HG03460 (cell line): ENCODE measurements at regions not wholly inside any gene's neighbourhood (a gene's known extent, or its start where the extent isn't known, plus 50 kb on each side); places are given as distances from the start of the nearest gene placed in this dataset.
"Not testable (repeated sequence)": the region's sequence is repeated elsewhere in the genome, so short reads cannot be mapped to it uniquely, and the experiment has no call there.

Experiments
- ATAC-seq: cut with Tn5 transposase; IDR thresholded peaks from one replicate; pipeline ENCODE4 v1.9.1; 2021; ENCODE audit not compliant: unreplicated experiment

- not testable (repeated sequence) for ATAC-seq
Observed at GRCh38 chr17:77533697-77534096, 392.9 kb downstream of the SEC14L1 start.

DNA sequence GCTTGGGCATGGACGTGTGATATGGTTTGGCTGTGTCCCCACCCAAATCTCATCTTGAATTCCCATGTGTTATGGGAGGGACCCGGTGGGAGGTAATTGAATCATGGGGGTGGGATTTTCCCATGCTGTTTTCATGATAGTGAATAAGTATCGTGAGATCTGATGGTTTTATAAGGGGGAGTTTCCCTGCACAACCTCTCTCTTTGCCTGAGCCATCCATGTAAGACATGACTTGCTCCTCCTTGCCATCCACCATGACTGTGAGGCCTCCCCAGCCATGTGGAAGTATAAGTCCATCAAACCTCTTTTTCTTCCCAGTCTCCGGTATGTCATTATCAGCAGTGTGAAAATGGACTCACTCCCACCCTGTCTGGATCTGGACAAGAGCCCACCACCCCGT is 393.4 kb downstream of the SEC14L1 start:
- ATAC-seq, result no peak

- ATAC-seq, result no peak
Observed at GRCh38 chr17:77535435-77535834, 394.7 kb downstream of the SEC14L1 start.

GRCh38 chr17:77535892-77536291 is 395.1 kb downstream of the SEC14L1 start:
- no peak for ATAC-seq

DNA sequence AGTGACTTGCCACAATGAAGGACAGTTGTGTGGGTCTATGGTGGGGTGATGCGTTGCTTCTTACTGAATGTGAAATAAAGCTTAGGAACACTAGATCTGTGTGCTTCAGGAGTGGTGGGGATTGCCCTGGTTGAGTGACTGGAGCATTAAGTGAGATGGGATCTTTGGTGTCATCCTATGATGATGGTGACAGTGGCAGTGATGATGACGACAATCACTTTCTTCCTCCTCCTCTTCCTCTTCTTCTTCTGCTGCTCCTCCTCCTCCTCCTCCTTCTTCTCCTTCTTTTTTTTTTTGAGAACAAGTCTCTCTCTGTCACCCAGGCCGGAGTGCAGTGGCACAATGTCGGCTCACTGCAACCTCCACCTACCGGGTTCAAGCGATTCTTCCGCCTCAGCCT is 396.8 kb downstream of the SEC14L1 start:
- ATAC-seq, result no peak

DNA sequence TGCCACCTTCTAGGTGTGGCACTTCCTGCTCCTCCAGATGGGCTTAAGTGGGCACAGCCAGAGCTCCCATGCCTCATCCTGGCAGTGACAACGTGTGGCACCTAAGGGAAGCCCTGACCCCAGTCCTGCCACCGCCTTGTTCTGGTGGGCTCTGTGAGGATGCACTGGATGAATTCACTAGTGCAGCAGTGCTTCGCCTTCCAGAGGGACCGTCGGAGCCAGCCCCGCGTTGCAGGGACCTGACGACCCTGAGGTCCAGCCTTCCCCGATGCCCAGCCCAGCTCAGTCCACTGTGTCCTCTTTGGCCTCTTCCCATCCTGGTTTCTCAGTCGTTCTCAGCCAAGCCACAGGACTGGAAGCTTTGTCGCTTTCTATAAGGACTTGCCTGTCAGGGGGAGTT is 399.8 kb downstream of the SEC14L1 start:
- ATAC-seq, result no peak

DNA sequence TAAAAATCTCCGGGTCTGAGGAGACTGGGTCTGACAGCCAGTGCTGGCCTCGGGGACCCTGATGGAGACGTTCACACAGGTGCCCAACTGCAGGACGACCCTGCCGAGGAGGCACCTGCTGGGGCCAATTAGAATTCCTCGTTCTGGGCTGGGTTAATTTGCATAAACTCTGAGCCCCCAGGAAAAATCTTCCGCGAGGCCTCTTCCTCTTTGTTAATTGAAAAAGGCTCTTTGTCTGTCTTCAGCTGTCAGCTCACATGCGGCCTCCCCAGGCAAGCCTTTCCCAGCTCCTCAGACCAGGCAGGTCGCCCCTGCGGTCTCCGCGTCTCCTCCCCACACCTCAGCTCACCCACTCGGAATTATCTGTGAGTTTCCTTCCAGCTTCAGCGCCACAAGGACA is 400.2 kb downstream of the SEC14L1 start:
- ATAC-seq, result no peak

DNA sequence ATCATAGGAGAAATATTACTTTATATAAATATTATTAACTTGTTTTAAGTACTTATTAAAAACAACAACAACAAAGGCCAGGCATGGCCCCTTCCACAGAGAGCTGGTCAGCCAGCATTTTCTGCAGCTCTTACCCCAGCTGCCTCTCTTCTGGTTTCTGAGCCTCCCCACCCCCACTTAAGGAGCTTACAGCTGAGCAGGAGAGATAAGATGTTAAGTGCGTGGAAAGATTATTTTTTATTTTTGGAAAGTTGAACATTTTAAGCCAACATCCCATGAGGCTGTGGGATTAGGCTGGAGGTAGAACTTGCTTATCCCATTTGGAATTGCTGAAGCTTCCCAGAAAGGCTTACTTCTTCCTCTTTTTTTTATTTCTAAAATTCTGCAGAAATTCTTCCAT is 401.2 kb downstream of the SEC14L1 start:
- ATAC-seq, result no peak

- no peak for ATAC-seq
Observed at GRCh38 chr17:77542551-77543490, 402.1 kb downstream of the SEC14L1 start.

DNA sequence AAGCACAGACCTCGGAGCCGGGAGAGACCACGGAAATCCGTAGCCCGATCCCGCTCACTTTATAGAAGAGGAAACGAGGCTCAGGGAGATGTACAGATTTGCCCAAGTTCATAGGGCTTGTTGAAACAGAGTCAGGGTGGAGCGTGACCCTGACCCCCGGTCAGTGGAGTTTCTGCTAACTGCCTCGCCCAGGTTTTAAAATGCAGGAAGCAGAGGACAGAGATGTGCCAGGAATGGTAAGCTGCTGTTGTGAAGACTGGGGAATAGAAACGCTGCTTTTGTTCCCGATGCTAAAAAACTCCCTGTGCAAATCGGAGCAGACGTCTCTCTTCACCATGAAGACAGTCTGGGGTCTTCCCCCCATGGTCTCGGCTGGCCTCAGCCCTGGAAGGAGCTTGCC is 403.0 kb downstream of the SEC14L1 start:
- ATAC-seq, result no peak

GRCh38 chr17:77544347-77545110 is 403.8 kb downstream of the SEC14L1 start:
- ATAC-seq, result no peak

DNA sequence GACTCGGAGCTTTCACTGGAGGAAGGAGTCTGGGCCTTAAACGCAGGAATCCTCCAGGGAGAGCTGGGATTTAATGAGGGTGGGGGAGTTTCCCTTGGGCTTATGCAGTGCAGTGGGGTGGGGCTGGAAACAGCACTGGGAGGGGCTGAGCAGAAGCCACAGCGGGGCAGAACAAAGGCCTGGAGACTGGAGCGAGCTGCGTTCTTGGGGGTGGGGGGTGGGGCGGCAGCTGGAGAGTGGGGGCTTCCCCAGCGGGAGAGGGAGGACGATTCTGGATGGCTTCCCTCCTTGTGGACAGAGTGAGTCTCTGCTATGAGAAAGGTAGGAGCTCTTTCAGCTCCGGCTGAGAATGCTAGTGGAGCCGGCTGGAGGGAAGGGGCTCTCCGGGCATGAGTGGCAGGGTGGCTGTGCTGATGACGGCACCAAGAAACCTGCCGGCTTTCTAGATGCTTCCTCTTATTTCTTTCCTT is 406.0 kb downstream of the SEC14L1 start:
- ATAC-seq, result no peak

DNA sequence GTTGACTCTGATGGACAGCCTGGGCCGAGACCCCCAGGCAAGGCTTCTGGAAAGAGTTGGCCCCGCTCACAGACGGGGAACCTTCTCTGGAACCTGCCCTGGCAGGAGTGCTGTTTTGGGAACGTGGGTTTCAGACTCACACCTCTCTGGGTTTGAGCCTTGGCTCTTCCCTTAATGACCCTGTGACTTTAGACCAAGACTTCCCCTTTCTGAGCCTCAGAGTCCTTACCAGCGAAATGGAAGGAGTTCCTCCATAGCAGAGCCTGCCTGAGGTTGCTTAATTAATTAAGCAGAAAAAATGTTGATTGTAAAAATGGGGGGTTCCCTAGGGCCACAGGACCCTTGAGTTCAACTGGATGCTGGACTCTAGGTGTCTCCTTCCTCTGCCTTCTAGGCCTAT is 408.2 kb downstream of the SEC14L1 start:
- no peak for ATAC-seq

- ATAC-seq, result no peak
Observed at GRCh38 chr17:77549726-77550366, 408.7 kb upstream of the TNRC6C start.

DNA sequence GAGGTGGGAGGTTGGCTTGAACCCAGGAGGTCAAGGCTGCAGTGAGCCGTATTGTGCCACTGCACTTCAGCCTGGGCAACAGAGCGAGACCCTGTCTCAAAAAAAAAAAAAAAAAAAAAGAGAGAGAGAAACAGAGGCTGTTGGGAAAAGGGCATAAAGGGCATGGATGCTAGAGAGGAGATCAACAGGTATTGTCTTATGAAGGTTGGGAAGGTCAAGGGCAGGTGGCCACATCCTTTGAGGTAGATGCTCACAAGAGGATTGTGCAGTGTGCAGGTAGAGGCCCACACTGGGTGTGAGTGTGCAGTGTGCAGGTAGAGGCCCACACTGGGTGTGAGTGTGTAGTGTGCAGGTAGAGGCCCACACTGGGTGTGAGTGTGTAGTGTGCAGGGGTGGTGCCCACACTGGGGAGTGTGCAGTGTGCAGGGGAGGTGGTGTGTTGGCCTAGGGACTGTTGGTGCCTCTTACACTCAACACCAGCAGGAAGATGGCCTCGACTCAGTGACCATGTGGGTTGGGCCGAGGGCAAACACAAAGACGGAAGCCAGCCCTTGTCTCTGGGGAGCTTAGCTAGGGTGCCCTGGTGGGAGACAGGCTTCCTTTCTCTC is 404.9 kb upstream of the TNRC6C start:
- no peak for ATAC-seq

GRCh38 chr17:77555121-77555591 is 403.3 kb upstream of the TNRC6C start:
- no peak for ATAC-seq

DNA sequence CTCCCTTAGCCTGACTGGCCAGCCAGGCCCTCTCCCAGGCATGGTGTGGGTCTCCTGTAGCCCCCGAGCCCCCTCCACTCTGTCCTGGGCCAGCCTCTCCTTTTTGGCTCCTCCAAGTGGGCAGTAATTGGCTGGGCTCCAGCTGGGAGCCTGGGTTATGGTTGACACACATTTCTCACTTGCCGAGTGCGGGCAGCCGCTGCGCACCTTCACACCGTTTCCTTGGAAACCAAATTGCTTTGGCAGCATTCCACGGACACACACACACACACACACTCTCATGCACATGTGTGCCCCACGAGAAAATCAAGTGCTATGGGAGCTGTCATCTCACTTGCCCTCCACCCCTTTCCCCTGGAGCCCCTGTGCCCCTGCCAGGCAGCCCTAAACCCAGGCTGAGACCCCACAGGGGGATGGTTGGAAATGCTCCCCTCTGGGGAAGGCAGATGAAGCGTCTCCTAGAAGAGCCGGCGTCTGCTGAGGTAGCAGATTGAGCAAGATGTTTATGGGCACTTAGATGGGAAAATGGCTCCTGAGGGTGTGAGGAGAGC is 402.7 kb upstream of the TNRC6C start:
- ATAC-seq, result no peak

DNA sequence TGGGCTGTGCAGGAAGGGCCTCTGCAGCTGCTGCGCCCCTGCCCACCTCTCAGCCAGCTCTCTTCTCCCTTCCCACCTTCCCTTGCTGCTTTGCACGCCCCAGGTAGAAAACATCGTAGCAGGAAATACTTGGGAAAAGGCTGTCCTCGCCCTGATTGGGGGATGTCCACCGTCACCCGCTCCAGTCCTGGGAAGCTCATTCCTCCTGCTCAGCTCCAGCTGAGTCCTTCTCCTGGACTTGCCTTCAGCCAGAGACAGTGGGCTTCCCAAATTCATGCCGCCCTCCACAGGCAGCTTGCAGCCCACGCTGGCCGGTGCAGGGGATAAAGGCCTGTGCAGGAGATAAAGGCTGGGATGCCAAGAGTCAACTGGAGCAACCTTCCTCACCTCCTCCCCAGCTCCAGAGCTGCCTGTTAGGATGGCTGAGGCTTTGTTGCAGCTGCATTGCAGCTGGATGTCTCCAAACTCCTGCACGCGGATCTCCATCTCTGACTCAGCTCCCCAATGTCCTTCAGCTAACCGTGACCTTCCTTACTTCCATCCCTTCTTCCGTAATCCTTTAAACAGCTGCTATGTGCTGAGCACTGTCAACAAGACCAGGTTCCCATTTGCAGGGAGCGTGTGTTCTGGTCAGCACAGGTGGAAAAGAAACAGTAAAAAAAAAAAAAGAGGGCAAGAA is 402.0 kb upstream of the TNRC6C start:
- no peak for ATAC-seq

- no peak for ATAC-seq
Observed at GRCh38 chr17:77558846-77559626, 399.5 kb upstream of the TNRC6C start.
